Activated T-helper 9 cell treated with anti-CD3 and anti-CD28 coated beads, Interleukin-2, amount 50 U/mL, for 16 hours (primary cell): ENCODE measurements at regions not wholly inside any gene's neighbourhood (a gene's known extent, or its start where the extent isn't known, plus 50 kb on each side); places are given as distances from the start of the nearest gene placed in this dataset.
"Not testable (repeated sequence)": the region's sequence is repeated elsewhere in the genome, so short reads cannot be mapped to it uniquely, and the experiment has no call there.

Source experiments
- DNase-seq: peaks from one replicate; pipeline ENCODE4 v3.0.0-alpha.2; 2020; ENCODE audit warnings: low read depth

GRCh38 chr10:78596556-78596955 is 472.2 kb upstream of the ZMIZ1 start:
- DNase-seq = no peak

GRCh38 chr10:78597796-78598555 is 470.8 kb upstream of the ZMIZ1 start:
- no peak for DNase-seq

DNA sequence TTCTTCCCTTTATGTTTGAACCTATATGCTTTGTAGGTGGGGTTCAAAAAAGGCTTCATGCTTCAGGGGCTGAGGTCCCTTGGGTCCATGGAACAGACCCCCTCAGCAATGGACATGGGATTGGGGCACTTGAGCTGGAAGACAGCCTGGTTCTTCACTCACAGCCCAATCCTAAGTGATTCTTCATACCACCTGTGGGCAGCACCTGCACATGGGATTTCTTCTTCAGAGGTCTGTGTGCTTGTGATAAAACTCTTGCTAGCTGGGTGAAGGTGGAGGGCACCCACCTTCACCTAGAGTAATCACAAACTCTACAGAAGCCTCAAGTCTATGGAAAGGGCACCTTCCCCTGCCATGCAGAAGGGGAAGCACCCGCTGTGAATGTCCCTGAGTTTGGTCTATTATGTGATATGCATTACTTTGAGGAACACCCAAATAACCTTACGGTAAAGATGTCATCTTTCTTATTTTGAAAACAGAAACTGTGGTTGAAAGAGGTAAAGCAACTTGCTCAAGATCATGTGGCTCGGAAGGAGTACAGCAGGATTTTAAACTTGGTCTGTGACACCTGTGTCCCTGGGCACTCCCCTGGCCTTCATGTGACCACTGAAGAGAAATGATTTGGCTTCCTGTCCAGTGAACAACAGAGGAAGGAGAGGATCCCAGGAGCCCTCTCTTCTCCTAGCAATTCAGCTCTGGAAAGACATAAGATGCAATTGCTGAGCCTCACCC is 469.5 kb upstream of the ZMIZ1 start:
- DNase-seq = no peak

GRCh38 chr10:78600121-78600665 is 468.6 kb upstream of the ZMIZ1 start:
- no peak for DNase-seq

GRCh38 chr10:78600740-78601139 is 468.0 kb upstream of the ZMIZ1 start:
- DNase-seq = no peak

DNA sequence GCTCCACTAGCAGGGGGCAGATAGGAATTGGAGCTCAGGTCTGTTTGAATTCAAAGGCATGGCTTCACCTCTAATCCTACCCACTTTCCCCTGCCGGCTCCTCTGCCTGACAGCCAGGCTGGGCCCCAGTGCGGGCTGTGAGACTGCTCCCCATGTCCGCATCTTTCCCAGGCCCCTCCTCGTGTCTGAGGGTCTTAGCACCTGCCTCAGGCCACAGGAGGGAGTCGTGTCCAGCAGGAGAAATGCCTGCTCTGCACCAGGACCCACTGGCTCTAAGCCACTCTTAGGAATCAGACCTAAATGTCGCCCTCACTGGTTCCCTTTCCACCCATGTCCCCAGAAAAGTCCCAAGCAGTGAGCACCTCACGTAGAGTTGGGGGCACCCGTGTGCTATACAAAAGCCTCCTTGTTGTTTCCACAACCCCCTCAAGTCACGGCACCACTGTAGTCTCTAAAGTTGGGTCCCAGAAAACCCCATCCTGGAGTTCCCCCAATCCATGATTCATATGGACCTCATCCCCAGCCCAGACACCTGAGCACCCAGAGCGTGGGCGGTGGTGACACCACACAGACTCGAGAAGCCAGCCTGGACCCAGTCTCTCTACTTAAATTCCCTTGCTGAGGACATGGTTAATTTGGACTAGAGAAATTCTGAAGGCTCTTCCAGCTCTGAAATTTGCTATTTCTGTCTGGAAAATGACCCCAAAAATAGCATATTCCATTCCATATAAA is 466.4 kb upstream of the ZMIZ1 start:
- no peak for DNase-seq

- no peak for DNase-seq
These were observed 464.5 kb upstream of the ZMIZ1 start for GRCh38 chr10:78604286-78604685.

DNA sequence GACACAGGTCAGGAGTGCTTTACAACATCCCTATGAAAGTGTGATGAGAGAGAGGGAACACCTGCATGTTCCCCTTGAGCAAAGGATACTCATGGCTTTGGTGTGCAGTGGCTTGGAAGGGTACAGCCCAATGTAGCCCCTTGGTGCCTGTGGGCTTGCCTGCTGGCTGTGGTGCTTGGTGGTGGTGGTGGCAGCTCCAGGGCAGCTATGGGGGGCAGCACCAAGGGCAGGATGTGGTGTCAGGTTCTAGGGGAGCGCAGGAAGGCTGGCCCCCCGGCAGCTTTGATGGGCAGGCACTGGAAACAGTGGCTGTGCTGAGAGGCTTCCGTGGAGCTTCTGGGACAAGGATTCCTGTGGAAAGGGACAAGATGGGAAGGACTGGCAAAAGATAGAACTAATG is 464.0 kb upstream of the ZMIZ1 start:
- no peak for DNase-seq

GRCh38 chr10:78605800-78606350 is 462.9 kb upstream of the ZMIZ1 start:
- no peak for DNase-seq

DNA sequence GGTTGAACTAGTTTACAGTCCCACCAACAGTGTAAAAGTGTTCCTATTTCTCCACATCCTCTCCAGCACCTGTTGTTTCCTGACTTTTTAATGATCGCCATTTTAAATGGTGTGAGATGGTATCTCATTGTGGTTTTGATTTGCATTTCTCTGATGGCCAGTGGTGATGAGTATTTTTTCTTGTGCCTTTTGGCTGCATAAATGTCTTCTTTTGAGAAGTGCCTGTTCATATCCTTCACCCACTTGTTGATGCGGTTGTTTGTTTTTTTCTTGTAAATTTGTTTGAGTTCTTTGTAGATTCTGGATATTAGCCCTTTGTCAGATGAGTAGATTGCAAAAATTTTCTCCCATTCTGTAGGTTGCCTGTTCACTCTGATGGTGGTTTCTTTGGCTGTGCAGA is 462.0 kb upstream of the ZMIZ1 start:
- not testable (repeated sequence) for DNase-seq

GRCh38 chr10:78609976-78610375 is 458.8 kb upstream of the ZMIZ1 start:
- DNase-seq = no peak

DNA sequence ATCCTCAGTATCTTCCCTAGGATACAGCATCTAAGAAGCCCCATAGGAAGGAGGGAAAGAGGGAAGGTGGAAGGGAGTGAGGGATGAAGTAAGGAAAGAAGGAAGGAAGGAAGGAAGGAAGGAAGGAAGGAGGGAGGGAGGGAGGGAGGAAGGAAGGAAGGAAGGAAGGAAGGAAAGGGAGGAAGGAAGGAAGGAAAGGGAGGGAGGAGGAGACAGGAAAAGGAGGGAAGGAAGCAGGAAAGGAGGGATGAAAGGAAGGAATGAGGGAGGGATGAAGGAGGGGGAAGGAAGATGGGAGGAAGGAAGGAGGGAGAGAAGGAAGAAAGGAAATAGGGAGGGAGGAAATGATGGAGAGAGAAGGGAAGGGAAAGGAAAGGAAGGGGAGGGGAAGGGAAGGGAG is 455.6 kb upstream of the ZMIZ1 start:
- no peak for DNase-seq

DNA sequence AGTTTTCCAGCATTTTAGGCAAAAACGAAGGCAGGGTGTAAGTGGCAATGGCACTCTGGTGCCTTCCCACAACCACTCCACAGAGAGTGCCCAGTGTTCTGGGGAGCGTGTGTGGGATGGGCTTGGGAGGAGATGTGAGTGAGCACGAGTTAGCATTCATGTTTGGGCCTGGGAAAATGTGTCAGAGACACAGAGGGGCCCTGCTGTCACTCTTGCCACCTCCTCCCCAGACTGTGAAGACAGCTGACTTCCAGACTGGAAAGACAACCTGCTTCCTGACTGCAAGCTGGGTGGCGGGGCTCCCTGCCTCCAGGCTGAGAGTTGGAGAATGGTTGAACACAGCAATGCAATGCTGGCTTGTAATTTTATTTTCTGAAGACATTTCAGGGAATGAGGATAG is 454.5 kb upstream of the ZMIZ1 start:
- DNase-seq = no peak

DNA sequence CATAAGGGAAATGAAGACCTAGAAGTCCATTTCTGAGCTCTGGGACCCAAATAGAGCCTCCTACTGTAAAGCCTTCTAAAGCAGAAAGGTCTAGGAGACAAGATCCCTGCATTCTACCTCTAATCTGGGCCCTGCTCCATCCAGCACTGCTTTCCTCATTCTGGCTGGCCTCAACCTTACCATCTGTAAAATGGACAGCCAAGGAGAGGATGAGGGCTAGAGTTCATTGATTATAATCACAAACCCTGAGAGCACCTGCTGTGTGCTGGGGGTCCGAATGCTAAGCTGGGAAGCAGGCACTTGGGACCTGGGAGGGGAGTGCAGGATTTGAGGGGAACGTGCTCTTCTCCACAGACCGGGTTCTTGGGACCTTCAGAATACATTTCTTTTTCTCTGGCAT is 454.0 kb upstream of the ZMIZ1 start:
- no peak for DNase-seq

GRCh38 chr10:78616125-78616695 is 452.6 kb upstream of the ZMIZ1 start:
- DNase-seq = no peak

DNA sequence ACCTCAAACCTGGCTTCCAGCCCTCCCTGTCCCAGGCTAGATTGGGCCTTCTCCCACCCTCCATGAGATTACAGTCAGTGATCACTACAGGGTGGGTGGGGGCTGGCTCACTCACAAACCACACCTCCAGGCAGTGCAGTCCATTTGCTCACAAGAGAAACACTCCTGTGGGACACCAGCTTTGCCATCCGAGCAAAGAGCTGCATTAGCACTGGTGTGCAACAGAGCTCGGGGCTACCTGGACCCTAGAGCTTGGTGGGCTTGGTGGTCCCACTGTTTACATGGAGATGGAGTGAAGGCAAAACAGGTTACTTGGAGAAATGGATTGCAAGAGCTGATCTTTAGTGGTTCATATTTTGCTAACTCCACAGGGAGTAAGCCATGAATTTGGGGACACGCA is 451.7 kb upstream of the ZMIZ1 start:
- no peak for DNase-seq

DNA sequence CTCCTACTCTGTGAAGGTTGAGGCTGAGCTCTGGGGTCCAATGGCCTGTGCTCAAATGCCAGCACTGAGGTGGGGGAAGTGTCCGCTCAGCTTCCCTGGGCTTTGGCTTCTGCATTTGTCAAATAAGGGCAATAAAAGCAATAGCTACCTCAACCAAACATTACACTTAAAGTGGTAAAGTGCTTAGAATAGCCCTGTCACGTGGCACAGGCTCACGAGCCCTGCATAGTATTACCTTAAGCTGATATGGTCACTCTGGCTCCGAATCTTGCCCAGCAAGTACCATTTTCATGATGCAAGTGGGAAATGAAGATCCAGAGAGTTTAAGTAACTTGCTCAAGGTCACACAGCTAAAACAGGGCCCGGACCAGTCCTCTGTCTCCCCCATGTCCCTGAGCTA is 451.1 kb upstream of the ZMIZ1 start:
- no peak for DNase-seq

DNA sequence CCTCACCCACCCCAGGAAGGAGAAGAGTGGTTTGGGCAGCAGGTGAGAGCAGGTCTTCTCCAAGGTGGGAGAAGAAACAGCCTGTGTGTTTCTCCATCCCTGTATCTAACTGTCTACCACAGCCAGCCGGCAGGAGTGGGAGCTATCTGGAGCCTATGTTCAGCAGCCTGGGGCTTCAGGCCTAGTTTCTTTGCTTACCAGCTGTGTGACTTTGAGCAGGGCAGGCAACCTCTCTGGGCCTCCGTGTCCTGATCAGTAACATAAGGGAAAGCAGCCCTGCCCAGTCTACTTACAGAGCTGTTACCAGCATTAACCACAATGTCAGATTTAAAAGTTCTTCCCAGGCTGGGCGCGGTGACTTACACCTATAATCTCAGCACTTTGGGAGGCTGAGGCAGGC is 450.7 kb upstream of the ZMIZ1 start:
- no peak for DNase-seq

DNA sequence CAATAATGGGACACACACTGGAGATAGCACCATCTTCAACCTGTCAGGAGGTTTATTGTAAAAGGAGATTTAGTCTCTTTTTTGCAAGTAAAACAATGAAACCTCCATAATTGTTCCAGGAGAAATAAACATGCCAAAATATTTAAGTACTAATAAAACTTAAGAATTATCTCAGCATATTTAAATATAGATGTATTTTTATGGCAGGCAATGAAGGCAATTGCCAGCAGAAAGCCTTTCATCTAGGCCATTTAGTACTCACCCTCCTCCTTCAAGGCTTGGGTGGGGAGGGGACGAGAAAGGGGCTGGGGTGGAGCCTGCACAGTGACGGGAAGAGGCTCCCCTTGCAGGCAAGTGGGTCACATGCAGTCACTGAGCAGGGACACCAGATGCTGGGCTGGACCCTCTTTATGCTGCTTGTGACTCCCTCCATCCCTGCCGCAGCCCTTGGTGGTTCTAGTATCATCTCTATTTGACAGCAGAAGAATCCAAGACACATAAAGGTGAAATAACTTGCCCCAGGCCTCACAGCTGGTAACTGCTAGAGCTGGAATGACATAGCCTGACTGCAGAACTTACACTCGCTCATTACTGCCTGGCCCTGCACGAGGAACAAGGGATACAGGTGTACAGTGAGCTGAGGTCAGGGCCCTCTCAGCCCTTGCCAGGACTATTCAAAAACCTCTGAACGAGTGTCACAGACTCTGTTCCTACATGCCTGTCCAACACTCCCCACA is 449.5 kb upstream of the ZMIZ1 start:
- no peak for DNase-seq

GRCh38 chr10:78619896-78620295 is 448.9 kb upstream of the ZMIZ1 start:
- DNase-seq = no peak
